AG09309 (cell line): ENCODE measurements at regions not wholly inside any gene's neighbourhood (a gene's known extent, or its start where the extent isn't known, plus 50 kb on each side); places are given as distances from the start of the nearest gene placed in this dataset.

Source experiments
- DNase-seq: peaks from one replicate; pipeline ENCODE4 v3.0.0-alpha.2; 2010; ENCODE audit warnings: low read depth
- H3K4me3 ChIP-seq: 2 replicates; pipeline ENCODE4 v1.5.1; 2011; ENCODE audit warnings: mild to moderate bottlenecking, low read depth, low read length, moderate library complexity; ENCODE audit not compliant: control insufficient read depth
- TF ChIP-seq, protein P1 (sequence below): IDR thresholded peaks from 2 replicates; pipeline ENCODE4 v1.5.1; 2011; ENCODE audit warnings: mild to moderate bottlenecking, low read depth, low read length, inconsistent platforms; ENCODE audit not compliant: insufficient read depth, control insufficient read depth; ENCODE audit errors: missing control alignments

DNA sequence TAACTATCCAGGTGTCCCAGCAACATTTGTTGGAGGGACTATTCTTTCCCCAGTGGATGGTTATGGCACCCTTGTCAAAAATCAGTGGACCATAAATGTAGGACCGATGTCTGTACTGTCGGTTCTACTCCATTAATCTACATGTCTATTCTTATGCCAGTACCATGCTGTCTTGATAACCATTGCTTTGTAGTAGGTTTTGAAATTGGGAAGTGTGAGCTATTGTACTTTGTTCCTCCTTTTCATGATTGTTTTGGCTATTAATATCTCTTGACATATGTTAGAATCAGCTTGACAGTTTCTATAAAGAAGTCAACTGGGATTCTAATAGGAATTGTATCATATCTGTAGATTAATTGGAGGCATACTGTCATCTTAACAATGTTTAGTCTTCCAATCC lies 112.7 kb downstream of the HNRNPD start:
- TF ChIP-seq, protein P1, sequence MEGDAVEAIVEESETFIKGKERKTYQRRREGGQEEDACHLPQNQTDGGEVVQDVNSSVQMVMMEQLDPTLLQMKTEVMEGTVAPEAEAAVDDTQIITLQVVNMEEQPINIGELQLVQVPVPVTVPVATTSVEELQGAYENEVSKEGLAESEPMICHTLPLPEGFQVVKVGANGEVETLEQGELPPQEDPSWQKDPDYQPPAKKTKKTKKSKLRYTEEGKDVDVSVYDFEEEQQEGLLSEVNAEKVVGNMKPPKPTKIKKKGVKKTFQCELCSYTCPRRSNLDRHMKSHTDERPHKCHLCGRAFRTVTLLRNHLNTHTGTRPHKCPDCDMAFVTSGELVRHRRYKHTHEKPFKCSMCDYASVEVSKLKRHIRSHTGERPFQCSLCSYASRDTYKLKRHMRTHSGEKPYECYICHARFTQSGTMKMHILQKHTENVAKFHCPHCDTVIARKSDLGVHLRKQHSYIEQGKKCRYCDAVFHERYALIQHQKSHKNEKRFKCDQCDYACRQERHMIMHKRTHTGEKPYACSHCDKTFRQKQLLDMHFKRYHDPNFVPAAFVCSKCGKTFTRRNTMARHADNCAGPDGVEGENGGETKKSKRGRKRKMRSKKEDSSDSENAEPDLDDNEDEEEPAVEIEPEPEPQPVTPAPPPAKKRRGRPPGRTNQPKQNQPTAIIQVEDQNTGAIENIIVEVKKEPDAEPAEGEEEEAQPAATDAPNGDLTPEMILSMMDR = no peak
- no peak for DNase-seq
- no peak overlapping the region for H3K4me3 ChIP-seq

DNA sequence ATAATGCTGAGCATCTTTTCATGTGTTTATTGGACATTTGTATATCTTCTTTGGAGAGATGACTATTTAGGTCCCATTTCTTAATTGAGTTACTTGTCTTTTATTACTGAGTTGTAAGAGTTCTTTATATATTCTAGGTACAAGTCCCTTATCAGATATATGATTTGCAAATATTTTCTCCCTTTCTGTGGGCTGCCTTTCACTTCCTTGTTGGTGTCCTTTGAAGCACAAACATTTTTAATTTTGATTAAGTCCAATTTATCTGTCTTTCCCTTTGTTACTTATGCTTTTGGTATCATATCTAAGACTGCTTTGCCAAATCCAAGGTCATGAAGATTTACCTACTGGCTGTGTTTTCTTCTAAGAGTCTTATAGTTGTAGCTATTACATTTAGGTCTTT lies 113.2 kb downstream of the HNRNPD start:
- no peak for DNase-seq
- no peak overlapping the region for H3K4me3 ChIP-seq
- TF ChIP-seq, protein P1 = no peak

DNA sequence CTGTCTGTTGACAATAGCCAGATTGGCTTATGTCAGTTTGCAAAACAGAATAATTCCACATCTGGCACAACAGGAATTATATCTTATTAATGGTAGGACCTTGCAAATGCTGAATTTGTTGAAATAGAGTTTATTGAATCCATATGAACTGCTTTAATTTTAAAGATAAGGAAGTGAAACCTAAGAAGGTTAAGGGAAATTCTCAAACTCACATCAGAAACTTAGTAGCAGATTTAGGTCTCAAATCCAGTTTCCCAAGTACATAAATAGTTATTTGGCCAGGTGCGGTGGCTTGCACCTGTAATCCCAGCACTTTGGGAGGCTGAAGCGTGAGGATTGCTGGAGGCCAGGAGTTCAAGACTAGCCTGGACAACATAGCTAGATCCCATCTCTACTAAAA lies 117.1 kb downstream of the HNRNPD start:
- H3K4me3 ChIP-seq = no peak overlapping the region
- TF ChIP-seq, protein P1 = no peak
- no peak for DNase-seq

DNA sequence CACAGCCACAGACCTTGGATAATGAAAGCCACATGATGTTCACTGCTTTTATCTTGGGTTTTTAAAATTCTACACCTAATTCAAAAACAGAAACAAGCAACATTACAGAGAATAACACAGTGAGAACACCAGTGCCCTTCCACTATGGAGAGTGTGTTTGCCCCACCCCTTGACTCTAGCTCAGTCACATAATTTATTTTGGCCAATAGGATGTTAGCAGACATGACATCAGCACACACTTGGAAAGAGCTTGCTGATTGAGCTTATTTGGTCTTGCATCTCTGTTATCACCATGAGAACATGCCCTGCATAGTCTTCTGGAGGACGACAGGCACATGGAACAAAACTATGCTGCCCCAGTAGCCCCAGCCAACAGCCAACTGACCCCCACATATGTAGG lies 118.1 kb downstream of the HNRNPD start:
- DNase-seq = no peak
- TF ChIP-seq, protein P1 = no peak
- H3K4me3 ChIP-seq = no peak overlapping the region

DNA sequence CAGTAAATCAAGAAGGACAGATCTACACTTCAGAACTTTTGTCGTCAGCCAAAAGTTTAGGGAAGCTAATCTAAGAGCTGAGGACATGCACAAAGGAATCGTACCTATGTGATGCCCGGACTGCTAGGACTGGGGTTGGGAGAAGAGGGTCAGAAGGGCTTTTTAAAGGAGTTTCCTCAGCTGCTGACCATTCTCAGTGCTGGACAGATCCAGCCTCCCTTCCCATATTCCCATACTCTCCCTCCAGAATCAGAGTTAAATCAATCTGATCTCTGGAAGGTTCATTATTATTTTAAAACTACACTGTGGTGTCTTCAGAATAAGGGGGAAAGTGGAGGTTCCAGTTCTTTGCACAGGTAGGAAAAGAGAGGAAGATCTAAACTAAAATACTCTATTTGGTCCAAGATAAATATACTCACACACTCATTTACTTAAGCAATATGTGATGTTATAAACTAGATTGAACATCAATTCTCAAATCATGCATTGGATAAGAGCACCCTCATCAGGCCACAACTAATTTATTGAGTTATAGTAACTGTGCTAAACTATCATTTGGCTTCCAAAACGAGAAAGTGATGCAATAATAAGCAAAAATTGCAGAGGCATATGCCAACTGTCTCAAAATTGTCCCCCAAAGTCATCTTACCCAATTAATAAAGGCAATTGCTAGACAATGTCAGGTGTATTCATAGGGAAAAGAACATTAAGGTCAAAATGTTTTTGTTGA lies 124.7 kb downstream of the HNRNPD start:
- DNase-seq = no peak
- no peak overlapping the region for H3K4me3 ChIP-seq
- TF ChIP-seq, protein P1 = no peak

DNA sequence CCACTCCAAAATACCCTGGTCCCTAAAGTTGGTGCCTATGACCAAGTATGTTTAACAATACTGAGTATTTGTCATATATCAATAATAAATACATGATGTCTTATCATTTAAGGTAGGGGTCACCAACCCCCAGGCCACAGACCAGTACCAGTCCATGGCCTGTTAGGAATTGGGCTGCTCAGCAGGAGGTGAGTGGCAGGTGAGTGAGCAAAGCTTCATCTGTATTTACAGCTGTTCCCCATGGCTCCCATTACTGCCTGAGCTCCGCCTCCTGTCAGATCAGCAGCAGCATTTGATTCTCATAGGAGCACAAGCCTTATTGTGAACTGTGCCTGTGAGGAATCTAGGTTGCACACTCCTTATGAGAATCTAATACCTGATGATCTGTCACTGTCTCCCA lies 126.2 kb downstream of the HNRNPD start:
- DNase-seq = no peak
- TF ChIP-seq, protein P1 = no peak
- no peak overlapping the region for H3K4me3 ChIP-seq
